Lower lobe of right lung (tissue), 2 donors: ENCODE measurements at regions not wholly inside any gene's neighbourhood (a gene's known extent, or its start where the extent isn't known, plus 50 kb on each side); places are given as distances from the start of the nearest gene placed in this dataset.

ENCODE experiments used
- ATAC-seq, 2 donors: fragments of 200-7000 bp; cut with Tn5 transposase; one replicate each; pipeline ENCODE4 v1.9.1; 2020 to 2022; ENCODE audit warnings: mild to moderate bottlenecking in 2 of 2, moderate library complexity in 2 of 2
- DNase-seq: peaks from one replicate; pipeline ENCODE4 v3.0.0-alpha.2; 2020
- H3K27ac ChIP-seq: fragments of 200-600 bp; one replicate; pipeline ENCODE4 v1.8.0; 2022
- H3K27me3 ChIP-seq: fragments of 200-600 bp; one replicate; pipeline ENCODE4 v1.8.0; 2022; ENCODE audit warnings: low read depth
- H3K36me3 ChIP-seq: fragments of 200-600 bp; one replicate; pipeline ENCODE4 v1.8.0; 2022; ENCODE audit warnings: mild to moderate bottlenecking
- H3K4me1 ChIP-seq: fragments of 200-600 bp; one replicate; pipeline ENCODE4 v1.8.0; 2022
- H3K4me3 ChIP-seq: fragments of 200-600 bp; one replicate; pipeline ENCODE4 v1.8.0; 2022; ENCODE audit warnings: mild to moderate bottlenecking
- H3K9me3 ChIP-seq: fragments of 200-600 bp; one replicate; pipeline ENCODE4 v1.8.0; 2022
- intact Hi-C: fragments of 100-400 bp; cut with DNase I; formaldehyde crosslinking; loops from one replicate; pipeline ENCODE4 v1.11.0; 2022
- TF ChIP-seq, protein P1 (sequence below): fragments of 200-600 bp; IDR thresholded peaks from one replicate; pipeline ENCODE4 v1.8.0; 2022; ENCODE audit warnings: antibody characterized with exemption, mild to moderate bottlenecking
- donor health status: DM: no; HTN: yes; CAD: no; lungs with severe emphysema.

- DNase-seq (no peak), ATAC-seq (no peak)
- TF ChIP-seq, protein P1, sequence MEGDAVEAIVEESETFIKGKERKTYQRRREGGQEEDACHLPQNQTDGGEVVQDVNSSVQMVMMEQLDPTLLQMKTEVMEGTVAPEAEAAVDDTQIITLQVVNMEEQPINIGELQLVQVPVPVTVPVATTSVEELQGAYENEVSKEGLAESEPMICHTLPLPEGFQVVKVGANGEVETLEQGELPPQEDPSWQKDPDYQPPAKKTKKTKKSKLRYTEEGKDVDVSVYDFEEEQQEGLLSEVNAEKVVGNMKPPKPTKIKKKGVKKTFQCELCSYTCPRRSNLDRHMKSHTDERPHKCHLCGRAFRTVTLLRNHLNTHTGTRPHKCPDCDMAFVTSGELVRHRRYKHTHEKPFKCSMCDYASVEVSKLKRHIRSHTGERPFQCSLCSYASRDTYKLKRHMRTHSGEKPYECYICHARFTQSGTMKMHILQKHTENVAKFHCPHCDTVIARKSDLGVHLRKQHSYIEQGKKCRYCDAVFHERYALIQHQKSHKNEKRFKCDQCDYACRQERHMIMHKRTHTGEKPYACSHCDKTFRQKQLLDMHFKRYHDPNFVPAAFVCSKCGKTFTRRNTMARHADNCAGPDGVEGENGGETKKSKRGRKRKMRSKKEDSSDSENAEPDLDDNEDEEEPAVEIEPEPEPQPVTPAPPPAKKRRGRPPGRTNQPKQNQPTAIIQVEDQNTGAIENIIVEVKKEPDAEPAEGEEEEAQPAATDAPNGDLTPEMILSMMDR: no peak
- H3K36me3 ChIP-seq: no peaks in the 10 kb centered on the region
- no peak overlapping the region for H3K4me3 ChIP-seq
- H3K9me3 ChIP-seq: no peaks in the 10 kb centered on the region
- H3K4me1 ChIP-seq: peaks cover 9% of the 10 kb centered on the region
- intact Hi-C loops: no loop called here
- no peak overlapping the region for H3K27ac ChIP-seq
- H3K27me3 ChIP-seq: peaks cover 5% of the 10 kb centered on the region
These were observed 69.0 kb upstream of the CAPRIN2 start for GRCh38 chr12:30823764-30824163.

DNA sequence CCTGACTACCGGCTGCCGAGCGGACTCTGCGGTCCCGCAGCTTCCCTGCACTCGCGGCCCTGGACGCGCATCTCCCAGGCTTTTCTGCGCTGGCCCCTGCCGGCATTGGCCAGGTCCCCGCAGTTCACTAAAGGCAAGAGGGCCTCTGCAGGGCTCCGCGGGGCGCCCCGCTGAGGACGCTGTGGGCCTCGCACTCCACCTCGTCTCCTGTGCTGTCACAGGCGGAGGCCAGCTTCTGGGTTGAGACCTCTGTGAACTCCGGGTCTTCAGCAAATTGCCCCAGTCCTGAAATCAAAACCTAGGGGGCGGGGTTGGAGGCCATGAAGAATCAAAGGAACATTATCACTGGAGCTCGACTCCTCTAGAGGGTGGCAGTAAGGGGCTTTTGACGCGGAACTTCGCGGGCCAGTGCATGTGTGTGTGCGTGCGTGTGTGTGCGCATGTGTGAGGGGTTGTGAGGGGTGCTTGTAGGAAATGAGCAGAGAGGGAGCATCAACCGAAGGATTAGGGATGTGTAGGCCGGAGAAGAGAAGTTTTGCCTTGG, 68.5 kb upstream of the CAPRIN2 start:
- intact Hi-C loops: no loop called here
- ATAC-seq (peak; percentile 77 to 82), DNase-seq (peak; percentile 57)
- Histone ChIP-seq H3K4me1 (peaks cover 9% of the 10 kb centered on the region), H3K36me3 (no peaks in the 10 kb centered on the region), H3K9me3 (no peaks in the 10 kb centered on the region), H3K27me3 (peaks cover 5% of the 10 kb centered on the region), H3K4me3 (peak overlapping the region; percentile 53), H3K27ac (peak overlapping the region; percentile 34)
- TF ChIP-seq, protein P1: peak; percentile 31

DNA sequence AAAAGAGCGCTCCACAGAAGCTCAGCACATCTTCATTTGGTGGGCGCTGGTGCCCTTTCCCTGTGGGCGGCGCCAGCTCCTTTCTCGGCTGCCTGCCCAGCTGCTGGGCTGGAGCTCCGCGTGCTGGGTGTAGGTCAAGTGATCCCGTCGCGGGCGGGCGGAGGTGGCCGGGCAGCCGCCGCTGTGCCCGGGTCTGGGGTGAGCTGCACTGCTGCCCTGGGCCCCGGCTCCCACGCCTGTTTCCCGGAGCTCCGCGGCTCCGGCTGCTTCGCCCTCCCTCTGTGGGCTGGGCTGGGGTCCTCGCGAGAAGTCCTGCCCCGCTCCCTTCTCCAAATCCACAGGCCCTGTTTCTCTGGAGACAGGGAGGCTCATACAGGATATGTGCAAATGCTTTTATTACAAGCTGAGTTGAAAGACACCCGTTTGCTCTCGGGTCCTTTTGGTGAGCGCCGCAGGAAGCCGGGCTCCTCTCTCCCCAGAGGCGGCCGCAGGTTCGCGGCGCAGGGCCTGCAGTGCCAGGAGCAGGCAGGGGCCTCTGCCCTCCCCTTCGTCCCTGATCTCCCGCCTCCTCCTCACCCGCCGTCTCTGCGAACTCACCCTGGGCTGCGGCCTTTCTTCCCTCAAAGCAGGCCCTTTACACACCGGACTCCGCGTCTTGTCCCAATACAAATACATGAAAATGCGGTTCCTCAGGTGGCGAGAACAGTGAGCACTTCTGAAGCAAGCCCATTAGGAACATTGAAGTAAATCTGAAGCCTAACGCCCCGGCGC, 67.8 kb upstream of the CAPRIN2 start:
- ATAC-seq: peak; percentile 87 to 96
- peaks cover 5% of the 10 kb centered on the region for H3K27me3 ChIP-seq
- H3K4me3 ChIP-seq: peak overlapping the region; percentile 53
- H3K9me3 ChIP-seq: no peaks in the 10 kb centered on the region
- peaks cover 9% of the 10 kb centered on the region for H3K4me1 ChIP-seq
- H3K27ac ChIP-seq: peak overlapping the region; percentile 34
- no peaks in the 10 kb centered on the region for H3K36me3 ChIP-seq
- TF ChIP-seq, protein P1: no peak
- intact Hi-C loops: no loop called here
- peak; percentile 76 for DNase-seq

DNA sequence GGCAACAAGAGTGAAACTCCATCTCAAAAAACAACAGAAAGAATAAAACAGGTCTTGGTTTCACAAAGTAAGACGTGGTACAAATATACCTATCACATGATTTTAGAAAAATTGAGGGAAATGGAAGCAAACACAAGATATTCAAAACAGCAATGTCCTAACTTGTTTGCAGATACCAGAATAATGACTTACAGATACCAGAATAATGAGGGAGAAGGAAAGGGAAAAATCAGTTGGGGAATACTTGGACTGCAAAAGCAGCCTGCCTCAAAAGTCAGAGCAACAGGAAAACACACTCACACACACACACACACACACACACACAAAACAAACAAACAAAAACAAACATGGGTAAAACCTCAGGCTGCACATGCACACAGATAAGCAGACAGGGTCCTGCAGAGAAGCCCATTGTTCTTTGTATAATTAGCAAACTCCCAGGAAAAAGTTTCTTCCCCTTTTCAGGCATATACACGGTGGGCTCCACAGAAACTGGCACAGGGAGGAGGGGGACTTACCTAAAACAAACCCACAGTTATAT, 65.7 kb upstream of the CAPRIN2 start:
- no peaks in the 10 kb centered on the region for H3K9me3 ChIP-seq
- ATAC-seq (no peak), DNase-seq (no peak)
- H3K36me3 ChIP-seq: no peaks in the 10 kb centered on the region
- no peaks in the 10 kb centered on the region for H3K27me3 ChIP-seq
- no peak overlapping the region for H3K4me3 ChIP-seq
- TF ChIP-seq, protein P1: no peak
- H3K4me1 ChIP-seq: peaks cover 9% of the 10 kb centered on the region
- intact Hi-C loops: no loop called here
- H3K27ac ChIP-seq: no peak overlapping the region

DNA sequence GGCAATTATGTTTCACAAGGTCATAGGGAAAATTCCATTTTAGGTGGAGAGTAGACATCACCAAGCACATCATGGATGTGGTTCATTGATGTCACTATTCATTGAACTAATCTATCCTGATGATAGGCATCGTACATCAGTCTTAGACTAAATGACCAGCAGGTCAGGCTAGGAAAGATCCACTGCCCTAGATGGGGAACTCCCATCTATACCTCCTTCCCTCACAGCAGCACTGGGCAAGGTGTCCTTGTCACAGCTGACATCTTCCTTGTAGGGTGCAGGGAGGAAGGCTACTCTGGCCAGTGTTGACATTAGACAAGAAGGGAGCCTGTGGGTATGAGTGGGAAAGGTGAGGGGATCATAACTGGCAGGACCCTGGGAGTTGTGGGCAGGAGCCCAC, 63.8 kb upstream of the CAPRIN2 start:
- peaks cover 9% of the 10 kb centered on the region for H3K4me1 ChIP-seq
- H3K27ac ChIP-seq: no peak overlapping the region
- no peaks in the 10 kb centered on the region for H3K9me3 ChIP-seq
- TF ChIP-seq, protein P1: no peak
- H3K27me3 ChIP-seq: no peaks in the 10 kb centered on the region
- ATAC-seq: no peak
- no peak for DNase-seq
- no peaks in the 10 kb centered on the region for H3K36me3 ChIP-seq
- intact Hi-C loops: no loop called here
- H3K4me3 ChIP-seq: no peak overlapping the region
